ENCODE measurements at regions not wholly inside any gene's neighbourhood (a gene's known extent, or its start where the extent isn't known, plus 50 kb on each side); places are given as distances from the start of the nearest gene placed in this dataset.

DNA sequence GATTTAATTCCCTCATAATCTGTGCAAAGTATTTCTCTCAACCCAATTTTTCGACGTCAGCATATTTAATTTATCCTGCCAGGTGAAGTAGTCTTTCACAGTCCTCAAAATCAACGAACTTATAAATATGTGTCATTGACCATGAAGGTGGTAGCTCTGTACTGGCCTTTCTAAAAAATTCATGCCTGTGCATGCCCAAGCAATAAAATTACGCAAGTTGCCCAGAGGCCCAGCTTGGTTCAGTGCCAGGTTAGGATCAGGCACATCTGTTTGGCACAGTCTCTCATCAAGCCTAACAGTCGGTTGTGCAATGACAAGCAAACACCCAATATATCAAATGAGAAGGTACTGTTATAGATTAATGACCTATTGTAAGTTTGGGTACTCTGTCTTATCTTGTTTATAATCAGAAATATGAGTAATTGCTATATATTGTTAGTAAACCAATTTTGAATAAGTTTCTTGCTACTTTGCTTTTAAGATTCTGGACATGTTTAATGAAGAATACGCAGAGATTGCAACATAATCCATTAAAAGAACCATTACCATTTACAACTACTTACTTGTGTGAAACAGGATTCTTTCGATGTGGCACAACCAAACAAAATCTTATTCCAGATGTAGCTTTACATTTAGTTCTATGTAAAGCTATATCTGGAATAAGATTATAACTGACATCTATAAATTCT lies 159.0 kb upstream of the IL12A start:
- Mint-ChIP-seq H3K27ac (no peak overlapping the region), H3K36me3 (ENCODE audit: low read depth) (no peaks in the 10 kb centered on the region), H3K4me1 (ENCODE audit: low read depth) (no peaks in the 10 kb centered on the region), H3K9me3 (no peaks in the 10 kb centered on the region), H3K4me3 (no peak overlapping the region), H3K27me3 (ENCODE audit: low read depth) (peaks cover 5% of the 10 kb centered on the region)
- no peak for DNase-seq (ENCODE audit: low spot score)

- H3K4me3 Mint-ChIP-seq: no peak overlapping the region
Measured at GRCh38 chr3:159830523-159831154, 158.0 kb upstream of the IL12A start.

GRCh38 chr3:159831466-159831865 lies 157.2 kb upstream of the IL12A start:
- no peaks in the 10 kb centered on the region for H3K9me3 Mint-ChIP-seq
- H3K27ac Mint-ChIP-seq: no peak overlapping the region
- no peak for DNase-seq (ENCODE audit: low spot score)
- no peaks in the 10 kb centered on the region for H3K4me1 Mint-ChIP-seq (ENCODE audit: low read depth)
- no peaks in the 10 kb centered on the region for H3K36me3 Mint-ChIP-seq (ENCODE audit: low read depth)
- H3K4me3 Mint-ChIP-seq: no peak overlapping the region
- peaks cover 7% of the 10 kb centered on the region for H3K27me3 Mint-ChIP-seq (ENCODE audit: low read depth)

More at GRCh38 chr3:159830523-159831154, 158.0 kb upstream of the IL12A start:
- Mint-ChIP-seq H3K9me3 (no peaks in the 10 kb centered on the region), H3K27me3 (ENCODE audit: low read depth) (peaks cover 5% of the 10 kb centered on the region), H3K4me1 (ENCODE audit: low read depth) (no peaks in the 10 kb centered on the region), H3K36me3 (ENCODE audit: low read depth) (no peaks in the 10 kb centered on the region), H3K27ac (no peak overlapping the region)
- DNase-seq (ENCODE audit: low spot score): no peak

- Mint-ChIP-seq H3K4me3 (no peak overlapping the region), H3K27me3 (ENCODE audit: low read depth) (peaks cover 7% of the 10 kb centered on the region), H3K36me3 (ENCODE audit: low read depth) (no peaks in the 10 kb centered on the region)
Measured at GRCh38 chr3:159832024-159832423, 156.6 kb upstream of the IL12A start.

GRCh38 chr3:159835126-159835525 lies 153.5 kb upstream of the IL12A start:
- Mint-ChIP-seq H3K27me3 (ENCODE audit: low read depth) (peaks cover 18% of the 10 kb centered on the region), H3K4me1 (ENCODE audit: low read depth) (no peaks in the 10 kb centered on the region), H3K9me3 (no peaks in the 10 kb centered on the region), H3K27ac (no peak overlapping the region), H3K4me3 (no peak overlapping the region), H3K36me3 (ENCODE audit: low read depth) (no peaks in the 10 kb centered on the region)
- DNase-seq (ENCODE audit: low spot score): no peak

More at GRCh38 chr3:159832024-159832423, 156.6 kb upstream of the IL12A start:
- Mint-ChIP-seq H3K4me1 (ENCODE audit: low read depth) (no peaks in the 10 kb centered on the region), H3K9me3 (no peaks in the 10 kb centered on the region), H3K27ac (no peak overlapping the region)
- no peak for DNase-seq (ENCODE audit: low spot score)

DNA sequence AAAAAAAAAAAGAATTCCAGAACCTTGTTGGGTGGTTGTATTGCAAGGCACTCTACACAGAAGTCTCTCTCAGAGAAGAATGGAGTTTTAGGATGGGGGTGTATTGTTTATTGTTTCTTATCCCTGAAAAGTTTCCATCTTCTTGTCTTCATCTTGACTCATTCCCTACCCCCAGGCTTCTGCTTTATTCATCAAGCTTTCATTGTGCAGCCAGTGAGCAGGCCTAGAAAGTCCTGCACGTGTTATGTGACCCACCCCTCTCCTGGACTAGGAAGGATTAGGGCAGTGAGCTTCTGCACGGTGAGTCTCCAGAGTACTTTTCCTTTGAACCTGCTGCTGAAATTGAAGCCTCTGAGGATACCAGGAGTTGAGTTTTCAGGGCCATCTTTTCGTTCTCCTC lies 150.9 kb upstream of the IL12A start:
- no peaks in the 10 kb centered on the region for H3K36me3 Mint-ChIP-seq (ENCODE audit: low read depth)
- H3K4me3 Mint-ChIP-seq: no peak overlapping the region
- peaks cover 37% of the 10 kb centered on the region for H3K27me3 Mint-ChIP-seq (ENCODE audit: low read depth)
- no peaks in the 10 kb centered on the region for H3K9me3 Mint-ChIP-seq
- no peaks in the 10 kb centered on the region for H3K4me1 Mint-ChIP-seq (ENCODE audit: low read depth)
- DNase-seq (ENCODE audit: low spot score): no peak
- no peak overlapping the region for H3K27ac Mint-ChIP-seq

GRCh38 chr3:159838938-159839337 lies 149.7 kb upstream of the IL12A start:
- H3K4me3 Mint-ChIP-seq: no peak overlapping the region
- H3K36me3 Mint-ChIP-seq (ENCODE audit: low read depth): no peaks in the 10 kb centered on the region
- H3K27ac Mint-ChIP-seq: no peak overlapping the region

GRCh38 chr3:159839561-159840379 lies 148.9 kb upstream of the IL12A start, which contains the start of gene SCHIP1:
SCHIP1 (plus strand) TSS chr3:159839861.
- peaks cover 39% of the 10 kb centered on the region for H3K27me3 Mint-ChIP-seq (ENCODE audit: low read depth)
- H3K36me3 Mint-ChIP-seq (ENCODE audit: low read depth): no peaks in the 10 kb centered on the region
- peaks cover 2% of the 10 kb centered on the region for H3K4me1 Mint-ChIP-seq (ENCODE audit: low read depth)
- no peak within 1 kb of the TSS for H3K27ac Mint-ChIP-seq
- H3K4me3 Mint-ChIP-seq: peak within 1 kb of the TSS; percentile 9
- no peaks in the 10 kb centered on the region for H3K9me3 Mint-ChIP-seq
- no peak for DNase-seq (ENCODE audit: low spot score)

More at GRCh38 chr3:159838938-159839337, 149.7 kb upstream of the IL12A start:
- H3K4me1 Mint-ChIP-seq (ENCODE audit: low read depth): peaks cover 2% of the 10 kb centered on the region
- H3K27me3 Mint-ChIP-seq (ENCODE audit: low read depth): peaks cover 37% of the 10 kb centered on the region
- H3K9me3 Mint-ChIP-seq: no peaks in the 10 kb centered on the region
- DNase-seq (ENCODE audit: low spot score): no peak

- Mint-ChIP-seq H3K36me3 (ENCODE audit: low read depth) (no peaks in the 10 kb centered on the region), H3K27ac (no peak overlapping the region), H3K4me1 (ENCODE audit: low read depth) (peaks cover 2% of the 10 kb centered on the region), H3K4me3 (no peak overlapping the region), H3K27me3 (ENCODE audit: low read depth) (peaks cover 42% of the 10 kb centered on the region), H3K9me3 (no peaks in the 10 kb centered on the region)
- no peak for DNase-seq (ENCODE audit: low spot score)
Measured at GRCh38 chr3:159840703-159841299, 147.8 kb upstream of the IL12A start.

DNA sequence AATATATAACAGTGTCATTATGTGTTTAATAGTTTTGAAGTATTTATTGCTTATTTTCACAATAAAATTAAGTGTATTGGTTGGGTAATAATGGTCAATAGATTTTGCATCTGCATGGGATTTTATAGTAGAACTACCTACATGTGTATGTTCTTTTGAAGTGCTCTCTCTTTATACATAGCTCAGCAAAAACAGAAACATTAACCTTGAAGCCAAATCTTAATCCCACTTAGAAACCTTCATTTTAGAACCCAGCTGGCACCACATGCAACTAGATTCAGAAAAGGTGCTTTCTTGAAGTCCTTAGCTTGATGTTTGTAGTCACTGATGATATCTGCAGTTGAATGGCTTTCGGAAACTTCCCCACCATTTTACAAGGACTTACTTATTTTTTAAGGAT lies 146.9 kb upstream of the IL12A start:
- Mint-ChIP-seq H3K27ac (no peak overlapping the region), H3K4me1 (ENCODE audit: low read depth) (peaks cover 2% of the 10 kb centered on the region), H3K36me3 (ENCODE audit: low read depth) (no peaks in the 10 kb centered on the region), H3K27me3 (ENCODE audit: low read depth) (peaks cover 45% of the 10 kb centered on the region), H3K4me3 (no peak overlapping the region), H3K9me3 (no peaks in the 10 kb centered on the region)
- no peak for DNase-seq (ENCODE audit: low spot score)

DNA sequence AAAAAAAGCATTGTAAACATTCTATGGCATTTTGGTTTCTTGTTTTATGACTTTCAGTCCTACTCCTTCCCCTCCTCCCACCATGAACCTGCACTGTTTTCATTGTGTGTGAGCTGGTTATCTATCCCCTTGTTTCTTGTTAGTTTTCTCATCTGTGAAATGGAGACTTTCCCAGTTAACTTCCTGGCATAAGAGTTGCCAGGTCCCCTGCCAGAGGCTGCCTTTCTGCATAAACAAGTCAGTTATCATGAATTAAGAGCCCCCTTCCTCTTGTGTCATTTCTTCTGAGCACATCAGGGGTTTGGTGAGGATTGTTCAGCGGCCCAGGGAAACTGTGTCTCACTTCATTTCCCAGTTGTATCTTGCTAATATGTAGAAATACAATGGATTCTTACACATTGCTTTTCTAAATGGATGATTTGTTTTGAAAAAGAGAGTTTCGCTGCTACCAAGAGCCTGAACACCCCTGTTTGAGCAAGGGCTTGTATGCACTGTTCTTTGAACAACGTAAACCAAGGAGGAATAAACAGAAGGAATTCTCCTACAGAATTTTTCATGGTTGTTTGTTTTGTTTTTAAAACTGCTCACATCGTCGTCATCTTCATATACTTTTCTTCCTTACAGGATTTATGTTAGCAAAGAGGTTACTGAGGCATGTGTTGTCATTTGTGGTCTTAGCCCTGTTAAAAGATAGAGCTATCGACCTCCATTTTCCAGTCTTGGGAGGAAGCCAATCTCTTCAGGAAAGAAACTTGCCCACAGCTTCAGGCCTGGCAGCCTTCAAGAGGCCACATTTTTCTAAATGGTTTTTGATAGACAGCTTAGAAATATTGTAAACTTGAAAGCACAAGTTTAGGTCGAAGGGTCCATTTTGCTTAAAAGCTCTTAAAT lies 144.6 kb upstream of the IL12A start:
- no peaks in the 10 kb centered on the region for H3K36me3 Mint-ChIP-seq (ENCODE audit: low read depth)
- H3K4me3 Mint-ChIP-seq: no peak overlapping the region
- no peaks in the 10 kb centered on the region for H3K9me3 Mint-ChIP-seq
- H3K27ac Mint-ChIP-seq: no peak overlapping the region
- peaks cover 2% of the 10 kb centered on the region for H3K4me1 Mint-ChIP-seq (ENCODE audit: low read depth)
- H3K27me3 Mint-ChIP-seq (ENCODE audit: low read depth): peaks cover 39% of the 10 kb centered on the region
- DNase-seq (ENCODE audit: low spot score): no peak

DNA sequence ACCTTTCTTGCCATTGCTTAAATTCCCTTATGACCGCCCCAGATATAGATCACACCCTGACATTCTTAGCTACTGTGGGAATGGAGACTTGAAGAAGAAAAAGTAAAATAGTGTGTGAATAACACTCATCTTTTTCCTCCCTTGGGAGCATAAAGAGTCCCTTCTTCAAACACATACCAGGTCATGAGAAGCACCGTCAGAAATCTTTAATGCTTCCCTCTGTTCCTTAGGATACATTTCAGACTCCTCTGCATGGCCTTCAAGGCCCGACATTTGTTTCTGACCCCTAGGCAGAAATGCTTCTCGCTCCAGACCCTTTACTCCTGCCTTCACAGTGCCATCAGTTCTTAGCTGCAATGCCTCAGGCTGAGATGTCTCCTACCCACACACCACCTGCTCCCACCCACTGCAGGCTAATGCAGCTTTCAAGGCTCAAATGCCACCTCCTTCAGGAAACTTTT lies 143.8 kb upstream of the IL12A start:
- Mint-ChIP-seq H3K4me1 (ENCODE audit: low read depth) (peaks cover 2% of the 10 kb centered on the region), H3K36me3 (ENCODE audit: low read depth) (no peaks in the 10 kb centered on the region), H3K4me3 (no peak overlapping the region), H3K9me3 (no peaks in the 10 kb centered on the region), H3K27me3 (ENCODE audit: low read depth) (peaks cover 34% of the 10 kb centered on the region), H3K27ac (no peak overlapping the region)
- DNase-seq (ENCODE audit: low spot score): no peak

GRCh38 chr3:159845737-159846136 lies 142.9 kb upstream of the IL12A start:
- Mint-ChIP-seq H3K4me1 (ENCODE audit: low read depth) (peaks cover 2% of the 10 kb centered on the region), H3K27ac (no peak overlapping the region), H3K36me3 (ENCODE audit: low read depth) (no peaks in the 10 kb centered on the region), H3K4me3 (no peak overlapping the region), H3K27me3 (ENCODE audit: low read depth) (peaks cover 25% of the 10 kb centered on the region), H3K9me3 (no peaks in the 10 kb centered on the region)
- no peak for DNase-seq (ENCODE audit: low spot score)

Measured in T-helper 2 cell treated with Interferon-gamma antibody and Interleukin-4, amounts not matched to agents 5 μg/mL and 100 μg/mL, for 36 hours (primary cell).